ENCODE measurements at regions not wholly inside any gene's neighbourhood (a gene's known extent, or its start where the extent isn't known, plus 50 kb on each side); places are given as distances from the start of the nearest gene placed in this dataset.

- no peaks in the 10 kb centered on the region for H3K36me3 ChIP-seq (ENCODE audit: control insufficient read depth in 4 of 4, insufficient read depth in 3 of 4, low read depth in 1 of 4, low read length in 3 of 4)
- no peak for DNase-seq (ENCODE audit: low spot score)
- TF ChIP-seq FOXA1 (IDR thresholded peaks at IDR 0.05) (no peak), RAD21 (IDR thresholded peaks at IDR 0.05) (no peak), REST (IDR thresholded peaks at IDR 0.05) (no peak), TAF1 (conservative IDR thresholded peaks at IDR 0.05) (no peak), CTCF (IDR thresholded peaks at IDR 0.05; ENCODE audit: low read depth, low read length, missing input control) (no peak), SP1 (IDR thresholded peaks at IDR 0.05) (no peak), RXRA (IDR thresholded peaks at IDR 0.05) (no peak), GABPA (IDR thresholded peaks at IDR 0.05 in 1 of 2, conservative IDR thresholded peaks at IDR 0.05 in 1 of 2) (no peak), NR2F2 (IDR thresholded peaks at IDR 0.05) (no peak), MAX (IDR thresholded peaks at IDR 0.05) (no peak), HNF4A (conservative IDR thresholded peaks at IDR 0.05) (no peak), YY1 (IDR thresholded peaks at IDR 0.05) (no peak), FOXA2 (IDR thresholded peaks at IDR 0.05) (no peak), EGR1 (IDR thresholded peaks at IDR 0.05; ENCODE audit: low read depth in 2 of 2) (no peak), ATF3 (IDR thresholded peaks at IDR 0.05) (no peak)
- H3K27ac ChIP-seq (ENCODE audit: low read depth in 1 of 2, low read length in 2 of 2): no peak overlapping the region
- WGBS: 82% methylated on average over 3 of the region's 3 CpGs
- H3K27me3 ChIP-seq (ENCODE audit: control insufficient read depth in 4 of 4, insufficient read depth in 4 of 4, low read length in 3 of 4): no peaks in the 10 kb centered on the region
- no peak overlapping the region for H3K9ac ChIP-seq (ENCODE audit: low read depth in 1 of 2, low read length in 2 of 2)
- H3K4me1 ChIP-seq (ENCODE audit: control insufficient read depth in 4 of 4, insufficient read depth in 4 of 4, low read length in 3 of 4): no peaks in the 10 kb centered on the region
- H3K4me3 ChIP-seq (ENCODE audit: low read depth in 1 of 3, low read length in 3 of 3): no peak overlapping the region
- no peaks in the 10 kb centered on the region for H3K9me3 ChIP-seq (ENCODE audit: control insufficient read depth in 4 of 4, low read length in 3 of 4)
Observed at GRCh38 chr2:16588565-16588964, 77.1 kb downstream of the CYRIA start.

GRCh38 chr2:16587601-16588000 is 78.0 kb downstream of the CYRIA start:
- no peak overlapping the region for H3K4me3 ChIP-seq (ENCODE audit: low read depth in 1 of 3, low read length in 3 of 3)
- H3K27me3 ChIP-seq (ENCODE audit: control insufficient read depth in 4 of 4, insufficient read depth in 4 of 4, low read length in 3 of 4): no peaks in the 10 kb centered on the region
- no peak overlapping the region for H3K9ac ChIP-seq (ENCODE audit: low read depth in 1 of 2, low read length in 2 of 2)
- WGBS: 78% methylated on average over 4 of the region's 4 CpGs
- no peaks in the 10 kb centered on the region for H3K36me3 ChIP-seq (ENCODE audit: control insufficient read depth in 4 of 4, insufficient read depth in 3 of 4, low read depth in 1 of 4, low read length in 3 of 4)
- no peak overlapping the region for H3K27ac ChIP-seq (ENCODE audit: low read depth in 1 of 2, low read length in 2 of 2)
- H3K9me3 ChIP-seq (ENCODE audit: control insufficient read depth in 4 of 4, low read length in 3 of 4): no peaks in the 10 kb centered on the region
- no peak for DNase-seq (ENCODE audit: low spot score)
- H3K4me1 ChIP-seq (ENCODE audit: control insufficient read depth in 4 of 4, insufficient read depth in 4 of 4, low read length in 3 of 4): no peaks in the 10 kb centered on the region
- no peak for TF ChIP-seq EGR1 (IDR thresholded peaks at IDR 0.05; ENCODE audit: low read depth in 2 of 2)
- TF ChIP-seq RXRA (IDR thresholded peaks at IDR 0.05): no peak
- no peak for TF ChIP-seq CTCF (IDR thresholded peaks at IDR 0.05; ENCODE audit: low read depth, low read length, missing input control)
- TF ChIP-seq HNF4G (IDR thresholded peaks at IDR 0.05): no peak
- no peak for TF ChIP-seq ATF3 (IDR thresholded peaks at IDR 0.05)
- TF ChIP-seq TAF1 (conservative IDR thresholded peaks at IDR 0.05): no peak
- TF ChIP-seq RAD21 (IDR thresholded peaks at IDR 0.05): no peak
- no peak for TF ChIP-seq FOXA2 (IDR thresholded peaks at IDR 0.05)
- no peak for TF ChIP-seq YY1 (IDR thresholded peaks at IDR 0.05)
- no peak for TF ChIP-seq REST (IDR thresholded peaks at IDR 0.05)
- TF ChIP-seq JUND (IDR thresholded peaks at IDR 0.05): no peak
- TF ChIP-seq FOXA1 (IDR thresholded peaks at IDR 0.05): no peak
- TF ChIP-seq GABPA (IDR thresholded peaks at IDR 0.05 in 1 of 2, conservative IDR thresholded peaks at IDR 0.05 in 1 of 2): no peak
- no peak for TF ChIP-seq SP1 (IDR thresholded peaks at IDR 0.05)
- no peak for TF ChIP-seq HNF4A (conservative IDR thresholded peaks at IDR 0.05)
